ENCODE measurements at regions not wholly inside any gene's neighbourhood (a gene's known extent, or its start where the extent isn't known, plus 50 kb on each side); places are given as distances from the start of the nearest gene placed in this dataset.
"Not testable (repeated sequence)": the region's sequence is repeated elsewhere in the genome, so short reads cannot be mapped to it uniquely, and the experiment has no call there.

GRCh38 chr18:73120626-73121025 is 252.8 kb upstream of the NETO1 start:
- no peak for TF ChIP-seq CTCF (conservative IDR thresholded peaks at IDR 0.05)
- Mint-ChIP-seq H3K36me3 (no peaks in the 10 kb centered on the region), H3K27ac (no peak overlapping the region), H3K27me3 (no peaks in the 10 kb centered on the region), H3K4me3 (no peak overlapping the region), H3K9me3 (no peaks in the 10 kb centered on the region), H3K4me1 (ENCODE audit: unreplicated experiment) (no peaks in the 10 kb centered on the region)
- DNase-seq (ENCODE audit: extremely low spot score, unreplicated experiment): no peak

GRCh38 chr18:73119574-73119973 is 251.8 kb upstream of the NETO1 start:
- no peak for TF ChIP-seq CTCF (conservative IDR thresholded peaks at IDR 0.05)
- no peak for DNase-seq (ENCODE audit: extremely low spot score, unreplicated experiment)
- Mint-ChIP-seq H3K27ac (no peak overlapping the region), H3K36me3 (no peaks in the 10 kb centered on the region), H3K4me1 (ENCODE audit: unreplicated experiment) (no peaks in the 10 kb centered on the region), H3K27me3 (no peaks in the 10 kb centered on the region), H3K9me3 (no peaks in the 10 kb centered on the region), H3K4me3 (no peak overlapping the region)

GRCh38 chr18:73118121-73118816 is 250.5 kb upstream of the NETO1 start:
- no peak overlapping the region for H3K4me3 Mint-ChIP-seq
- no peak overlapping the region for H3K27ac Mint-ChIP-seq
- H3K4me1 Mint-ChIP-seq (ENCODE audit: unreplicated experiment): no peaks in the 10 kb centered on the region
- no peaks in the 10 kb centered on the region for H3K9me3 Mint-ChIP-seq
- no peaks in the 10 kb centered on the region for H3K36me3 Mint-ChIP-seq
- DNase-seq (ENCODE audit: extremely low spot score, unreplicated experiment): no peak
- no peak for TF ChIP-seq CTCF (conservative IDR thresholded peaks at IDR 0.05)
- H3K27me3 Mint-ChIP-seq: no peaks in the 10 kb centered on the region

GRCh38 chr18:73110307-73110706 is 242.5 kb upstream of the NETO1 start:
- H3K36me3 Mint-ChIP-seq: no peaks in the 10 kb centered on the region
- no peak overlapping the region for H3K27ac Mint-ChIP-seq
- H3K4me1 Mint-ChIP-seq (ENCODE audit: unreplicated experiment): no peaks in the 10 kb centered on the region
- DNase-seq (ENCODE audit: extremely low spot score, unreplicated experiment): no peak
- no peaks in the 10 kb centered on the region for H3K9me3 Mint-ChIP-seq
- no peaks in the 10 kb centered on the region for H3K27me3 Mint-ChIP-seq
- H3K4me3 Mint-ChIP-seq: no peak overlapping the region
- no peak for TF ChIP-seq CTCF (conservative IDR thresholded peaks at IDR 0.05)

GRCh38 chr18:73101977-73102376 is 234.2 kb upstream of the NETO1 start:
- DNase-seq (ENCODE audit: extremely low spot score, unreplicated experiment): no peak
- Mint-ChIP-seq H3K27ac (no peak overlapping the region), H3K9me3 (no peaks in the 10 kb centered on the region), H3K4me1 (ENCODE audit: unreplicated experiment) (no peaks in the 10 kb centered on the region), H3K4me3 (no peak overlapping the region), H3K36me3 (no peaks in the 10 kb centered on the region), H3K27me3 (no peaks in the 10 kb centered on the region)
- TF ChIP-seq CTCF (conservative IDR thresholded peaks at IDR 0.05): no peak

GRCh38 chr18:73101491-73101890 is 233.7 kb upstream of the NETO1 start:
- H3K9me3 Mint-ChIP-seq; H3K36me3 Mint-ChIP-seq; DNase-seq (ENCODE audit: extremely low spot score, unreplicated experiment); H3K4me1 Mint-ChIP-seq (ENCODE audit: unreplicated experiment); H3K4me3 Mint-ChIP-seq; H3K27me3 Mint-ChIP-seq; H3K27ac Mint-ChIP-seq: not testable (repeated sequence)

Measured in type B pancreatic cell (in vitro differentiated cells).